NCI-H1694 treated with DMSO at 0.1 percent for 48 hours (cell line): ENCODE measurements at regions not wholly inside any gene's neighbourhood (a gene's known extent, or its start where the extent isn't known, plus 50 kb on each side); places are given as distances from the start of the nearest gene placed in this dataset.

Source experiments
- DNase-seq: peaks from one replicate; lab custom pipeline; 2025; lab: John Stamatoyannopoulos, UW

DNA sequence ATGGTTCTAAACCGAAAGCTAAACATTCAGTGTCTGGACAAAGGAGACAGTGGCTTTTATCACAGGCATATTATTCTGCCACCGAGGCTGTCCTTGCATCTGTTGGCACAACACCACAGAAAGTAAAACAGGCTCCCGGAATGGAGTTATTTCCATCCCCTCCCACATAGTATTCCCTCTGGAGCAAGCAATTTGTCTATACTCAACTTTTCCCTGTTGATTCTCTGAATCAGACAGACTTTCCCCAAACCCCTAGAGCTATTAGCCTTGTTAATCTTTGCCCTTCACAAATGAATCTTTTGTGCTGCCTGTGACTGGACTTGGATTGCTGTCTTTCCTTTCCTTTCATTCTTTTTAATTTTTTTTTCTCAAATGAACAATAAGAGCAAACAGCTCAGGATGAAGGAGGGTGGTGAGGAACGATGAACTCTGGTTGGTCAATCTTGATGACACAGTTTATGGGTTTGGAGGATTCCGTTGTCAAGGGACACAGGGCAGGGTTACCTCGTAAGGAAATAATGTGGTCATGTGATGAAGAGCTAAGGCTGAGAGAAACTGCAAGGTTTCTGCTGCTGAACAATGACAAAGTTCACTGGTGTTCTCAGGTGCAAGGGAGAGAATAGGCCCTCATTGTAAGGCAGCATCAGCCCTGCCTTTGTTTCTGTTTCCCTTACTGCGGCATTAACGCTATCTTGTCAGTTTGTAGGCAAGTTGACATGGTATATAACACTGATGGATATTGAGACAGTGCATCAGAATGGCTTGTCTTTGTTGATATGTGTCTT lies 275.0 kb upstream of the BMP2 start:
- DNase-seq, result no peak

- DNase-seq, result no peak
Observed at GRCh38 chr20:6490849-6491248, 276.6 kb upstream of the BMP2 start.

DNA sequence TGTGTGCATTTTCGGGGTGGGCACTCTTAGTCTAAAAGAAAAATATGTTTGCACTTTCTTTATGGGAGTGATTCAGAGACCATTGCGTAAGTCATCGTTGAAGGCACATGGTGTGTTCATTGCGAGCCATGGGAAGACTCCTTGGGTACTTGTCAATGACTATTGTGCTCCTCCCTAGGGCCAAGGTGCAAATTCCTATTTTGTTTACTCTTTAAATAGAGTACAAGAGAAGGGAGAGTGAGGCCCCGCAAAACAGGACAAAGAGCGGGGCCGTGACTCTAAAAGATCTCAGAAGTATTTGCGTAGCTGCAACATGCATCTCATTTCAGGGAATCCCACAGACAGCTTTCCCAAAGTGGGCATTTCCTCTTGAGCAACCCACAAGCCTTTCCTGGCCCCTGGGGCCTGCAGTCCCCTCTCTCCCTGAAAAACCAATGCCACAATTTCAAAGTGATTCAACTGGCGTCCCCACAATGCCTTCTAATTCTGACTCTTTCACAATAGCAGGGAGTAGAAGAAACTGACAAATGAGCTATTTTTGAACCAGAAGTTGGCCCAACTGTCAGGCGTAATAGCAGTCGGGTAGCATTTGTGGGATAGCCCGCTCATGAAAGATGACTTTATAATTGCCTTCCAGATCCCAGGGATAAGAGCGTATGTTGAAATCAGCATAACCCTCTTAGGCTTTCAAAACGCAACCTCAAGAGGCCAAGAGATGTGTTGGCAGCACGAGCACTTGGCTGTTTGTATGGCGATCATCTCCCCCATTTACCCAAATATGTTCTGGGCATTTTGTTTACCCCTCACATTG lies 277.9 kb upstream of the BMP2 start:
- DNase-seq, result no peak

GRCh38 chr20:6485351-6485750 lies 282.1 kb upstream of the BMP2 start:
- DNase-seq, result no peak

GRCh38 chr20:6483727-6484126 lies 283.8 kb upstream of the BMP2 start:
- DNase-seq, result no peak

DNA sequence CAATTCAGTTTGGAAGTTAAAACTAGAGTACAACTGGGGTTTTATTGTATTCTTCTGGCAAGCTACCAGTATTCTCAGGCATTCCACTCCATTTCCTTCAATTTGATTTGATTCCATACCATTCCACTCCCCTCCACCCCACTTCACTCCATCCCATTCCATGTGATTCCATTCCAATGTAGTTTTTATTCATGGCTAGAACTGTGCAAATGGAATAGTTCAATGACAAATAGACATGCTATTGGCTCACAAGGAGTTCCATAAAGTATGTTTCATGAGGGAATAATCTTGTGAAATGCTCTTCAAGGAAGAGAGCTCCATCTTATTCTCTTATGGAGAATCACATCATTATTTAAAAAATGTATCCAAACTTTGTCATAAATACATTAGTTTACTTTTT lies 285.0 kb upstream of the BMP2 start:
- no peak for DNase-seq

DNA sequence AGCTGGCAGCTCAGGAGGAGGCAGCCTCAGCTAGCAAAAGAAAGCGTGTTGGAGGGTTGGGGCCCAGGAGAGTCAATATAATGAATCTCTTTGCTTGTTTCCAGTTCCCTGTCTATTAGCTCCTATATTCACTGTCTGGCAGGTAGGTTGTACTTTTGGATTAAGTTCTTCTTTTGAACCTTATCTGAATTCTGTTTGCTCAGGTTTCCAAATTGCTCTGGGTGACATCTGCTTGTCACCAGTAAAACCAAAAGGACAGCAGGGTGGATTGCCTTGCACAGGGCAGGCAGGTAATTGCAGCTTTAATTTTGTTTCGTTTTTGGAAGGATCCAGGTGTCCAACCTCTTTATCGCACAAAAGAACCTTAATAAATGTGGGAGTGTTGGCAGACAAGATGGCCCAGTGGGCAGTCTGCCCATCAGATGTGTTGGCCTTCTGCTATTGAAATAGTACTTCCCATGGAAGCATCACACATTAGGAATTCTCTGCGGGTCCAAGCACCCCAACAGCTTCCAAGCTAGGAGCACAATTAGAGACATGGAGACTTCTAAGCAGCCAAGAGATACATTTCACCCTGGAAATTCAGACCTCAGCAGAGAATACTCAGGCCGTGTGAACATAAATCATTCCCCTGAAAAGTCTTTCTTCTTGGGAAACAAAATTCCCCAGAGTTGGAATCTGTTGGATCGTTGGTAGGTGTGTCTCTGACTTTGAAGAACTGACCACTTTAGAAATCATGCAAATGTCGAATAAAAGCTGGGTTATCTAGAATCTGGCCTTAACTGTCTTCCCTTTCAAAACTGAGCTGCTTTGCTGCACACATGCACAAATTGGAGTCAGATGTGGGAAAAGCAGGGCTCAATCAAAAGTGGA lies 286.9 kb upstream of the BMP2 start:
- no peak for DNase-seq

- DNase-seq, result no peak
Observed at GRCh38 chr20:6473197-6473596, 294.3 kb upstream of the BMP2 start.

- no peak for DNase-seq
Observed at GRCh38 chr20:6471871-6472270, 295.6 kb upstream of the BMP2 start.

DNA sequence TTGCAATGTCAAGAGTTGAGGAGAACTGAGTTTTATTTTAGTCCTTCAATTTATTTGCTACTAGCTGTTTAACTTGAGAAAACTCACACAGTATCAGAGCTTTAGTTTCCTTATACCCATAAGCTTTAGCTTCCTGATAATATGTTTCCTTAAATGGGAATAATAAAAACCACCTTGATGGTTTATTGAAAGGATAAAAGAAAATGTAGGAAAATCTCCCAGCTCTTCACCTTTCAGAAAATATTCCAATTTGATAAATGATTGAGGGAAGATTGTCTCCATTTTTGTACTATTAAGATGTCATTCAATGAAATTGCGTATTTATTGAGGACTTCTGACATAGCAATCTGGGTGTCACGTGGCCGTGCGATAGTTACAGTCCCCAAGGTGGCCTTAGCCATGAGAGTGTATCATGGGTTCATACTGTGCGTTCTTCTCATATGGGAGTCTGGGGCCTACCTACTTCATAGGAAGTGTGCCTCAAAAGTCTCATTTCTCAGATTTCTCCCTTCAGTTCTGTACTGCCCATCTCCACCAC lies 296.3 kb upstream of the BMP2 start:
- DNase-seq, result no peak

GRCh38 chr20:6469695-6470094 lies 297.8 kb upstream of the BMP2 start:
- no peak for DNase-seq

DNA sequence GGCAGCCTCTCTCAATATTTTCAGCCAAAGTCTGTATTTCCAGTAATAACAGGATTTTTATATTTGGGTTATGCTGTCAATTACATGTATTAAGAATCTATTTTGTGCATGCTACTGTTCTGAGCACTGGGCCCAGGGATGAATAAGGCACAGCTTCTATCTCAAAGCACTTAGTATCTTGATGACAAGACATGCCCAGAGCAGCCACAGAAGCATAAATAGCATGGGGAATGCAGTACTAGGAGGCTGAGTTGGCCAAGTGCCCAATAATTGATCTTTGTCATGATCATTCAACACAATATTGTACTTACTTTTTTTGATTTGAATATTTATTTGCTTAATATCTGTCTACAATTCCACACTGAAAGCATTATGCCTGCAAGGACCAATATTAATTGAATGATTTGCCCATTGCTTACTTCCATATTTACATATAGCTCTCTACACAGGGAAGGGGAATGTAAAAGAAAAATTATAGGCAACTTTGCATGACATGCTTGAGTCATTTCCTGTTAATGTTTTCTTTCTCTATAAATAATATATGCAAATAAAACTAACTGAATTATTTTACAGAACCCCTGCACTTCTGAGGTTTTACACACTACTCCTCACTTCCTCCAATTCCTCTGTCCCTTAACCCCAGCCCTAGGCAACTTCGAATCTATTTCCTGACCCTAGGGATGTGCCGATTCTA lies 298.9 kb upstream of the BMP2 start:
- no peak for DNase-seq

GRCh38 chr20:6467562-6467961 lies 299.9 kb upstream of the BMP2 start:
- no peak for DNase-seq

- no peak for DNase-seq
Observed at GRCh38 chr20:6466075-6466810, 301.2 kb upstream of the BMP2 start.

- no peak for DNase-seq
Observed at GRCh38 chr20:6450841-6451240, 316.6 kb upstream of the BMP2 start.

DNA sequence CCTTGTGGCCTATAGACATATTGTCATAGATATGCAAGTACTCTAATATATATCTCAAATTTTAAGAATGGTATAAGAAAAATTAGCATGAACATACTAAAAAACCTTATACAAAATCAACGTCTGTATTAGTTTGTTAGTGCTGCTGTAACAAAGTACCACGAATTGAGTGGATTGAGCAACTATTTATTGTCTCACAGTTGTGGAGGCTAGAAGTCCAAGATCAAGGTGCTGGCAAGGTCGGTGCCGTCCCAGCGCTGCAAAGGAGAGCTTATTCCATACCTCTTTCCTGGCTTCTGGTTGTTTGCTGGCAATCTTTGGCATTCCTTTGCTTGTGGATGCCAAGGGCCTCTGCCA lies 317.6 kb upstream of the FERMT1 start:
- DNase-seq, result no peak

DNA sequence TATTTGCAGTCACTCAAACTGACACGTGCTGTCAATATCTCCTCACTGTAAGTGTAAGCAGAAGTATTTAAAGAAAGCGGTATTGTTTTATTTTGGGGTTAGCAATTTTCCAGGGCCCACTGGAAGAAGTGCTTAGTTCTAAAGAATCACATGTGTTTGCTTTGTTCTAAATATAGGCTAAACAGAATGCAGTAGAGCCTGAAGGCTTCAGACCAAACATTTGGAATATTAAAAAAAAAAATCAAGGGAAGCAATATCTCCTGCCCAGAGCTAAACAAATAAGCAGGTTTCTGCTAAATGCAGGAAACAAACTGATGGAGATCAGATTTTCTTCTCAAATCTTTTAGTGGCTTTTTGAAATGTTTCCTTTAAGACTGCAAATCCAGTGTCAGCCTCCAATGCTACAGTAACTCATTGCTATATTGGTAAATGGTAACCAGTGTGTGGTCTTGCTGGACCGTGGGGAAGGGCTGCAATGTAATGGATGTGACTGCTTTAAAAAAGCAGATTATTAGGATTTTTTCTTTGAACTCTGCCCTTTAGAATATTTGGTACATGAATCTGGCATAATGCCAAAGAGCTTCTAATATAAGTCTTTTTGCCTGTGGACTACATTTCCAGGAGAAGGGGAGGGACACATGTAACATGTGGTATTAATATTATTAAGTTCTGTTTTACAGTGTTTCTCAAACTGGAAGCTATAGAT lies 317.1 kb upstream of the FERMT1 start:
- DNase-seq, result no peak

GRCh38 chr20:6434131-6434530 lies 311.3 kb upstream of the FERMT1 start:
- no peak for DNase-seq

DNA sequence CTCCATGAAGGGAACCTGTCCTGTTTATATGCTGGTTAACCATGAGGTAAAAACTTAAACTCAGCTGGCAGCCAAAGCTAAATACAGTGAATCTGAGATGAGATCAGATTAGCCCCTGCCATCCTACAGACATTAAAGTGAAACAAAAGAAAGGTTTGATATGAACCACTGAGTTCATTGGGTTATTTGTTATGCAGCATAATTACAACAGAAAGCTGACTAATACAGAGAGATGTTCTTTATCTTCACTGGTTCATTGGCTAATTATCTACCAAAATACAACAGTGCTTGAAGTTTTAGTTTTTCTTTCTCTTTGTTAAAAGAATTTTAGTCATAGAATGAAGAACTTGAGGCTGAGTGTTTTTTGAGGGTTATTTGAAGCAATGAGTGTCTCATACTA lies 307.6 kb upstream of the FERMT1 start:
- DNase-seq, result no peak

GRCh38 chr20:6426287-6426891 lies 303.6 kb upstream of the FERMT1 start:
- no peak for DNase-seq
